ENCODE measurements at regions not wholly inside any gene's neighbourhood (a gene's known extent, or its start where the extent isn't known, plus 50 kb on each side); places are given as distances from the start of the nearest gene placed in this dataset.

DNA sequence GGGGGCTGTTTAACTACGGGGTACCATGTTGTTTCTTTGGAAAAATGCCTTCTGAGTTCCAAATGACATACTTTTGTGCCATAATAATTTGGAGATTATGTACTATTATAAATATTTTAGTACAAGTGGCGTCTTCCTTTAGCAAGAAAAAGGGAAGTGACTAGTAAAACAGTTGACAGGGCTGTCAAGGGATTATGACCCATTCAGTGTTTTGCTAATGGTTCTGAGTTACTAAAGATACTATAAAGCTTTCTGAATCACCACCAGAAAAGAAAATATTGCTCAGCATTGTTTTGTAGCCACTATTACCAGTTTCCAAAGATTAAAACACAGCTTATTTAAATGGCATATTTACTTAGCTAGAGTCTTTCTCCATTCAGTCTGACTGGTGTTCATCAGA, 334.9 kb downstream of the SNAPC1 start:
- TF ChIP-seq, protein P1, sequence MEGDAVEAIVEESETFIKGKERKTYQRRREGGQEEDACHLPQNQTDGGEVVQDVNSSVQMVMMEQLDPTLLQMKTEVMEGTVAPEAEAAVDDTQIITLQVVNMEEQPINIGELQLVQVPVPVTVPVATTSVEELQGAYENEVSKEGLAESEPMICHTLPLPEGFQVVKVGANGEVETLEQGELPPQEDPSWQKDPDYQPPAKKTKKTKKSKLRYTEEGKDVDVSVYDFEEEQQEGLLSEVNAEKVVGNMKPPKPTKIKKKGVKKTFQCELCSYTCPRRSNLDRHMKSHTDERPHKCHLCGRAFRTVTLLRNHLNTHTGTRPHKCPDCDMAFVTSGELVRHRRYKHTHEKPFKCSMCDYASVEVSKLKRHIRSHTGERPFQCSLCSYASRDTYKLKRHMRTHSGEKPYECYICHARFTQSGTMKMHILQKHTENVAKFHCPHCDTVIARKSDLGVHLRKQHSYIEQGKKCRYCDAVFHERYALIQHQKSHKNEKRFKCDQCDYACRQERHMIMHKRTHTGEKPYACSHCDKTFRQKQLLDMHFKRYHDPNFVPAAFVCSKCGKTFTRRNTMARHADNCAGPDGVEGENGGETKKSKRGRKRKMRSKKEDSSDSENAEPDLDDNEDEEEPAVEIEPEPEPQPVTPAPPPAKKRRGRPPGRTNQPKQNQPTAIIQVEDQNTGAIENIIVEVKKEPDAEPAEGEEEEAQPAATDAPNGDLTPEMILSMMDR (IDR thresholded peaks at IDR 0.05) = no peak
- no peak overlapping the region for H3K4me3 ChIP-seq (ENCODE audit: low read depth in 1 of 2, low read length in 1 of 2)
- H3K36me3 ChIP-seq = no peaks in the 10 kb centered on the region
- H3K9me3 ChIP-seq = no peaks in the 10 kb centered on the region
- H3K4me1 ChIP-seq (ENCODE audit: control insufficient read depth in 1 of 2, insufficient read depth in 1 of 2, low read depth in 1 of 2, low read length in 1 of 2) = no peaks in the 10 kb centered on the region
- H3K27me3 ChIP-seq = peaks cover 7% of the 10 kb centered on the region
- no peak overlapping the region for H3K27ac ChIP-seq

DNA sequence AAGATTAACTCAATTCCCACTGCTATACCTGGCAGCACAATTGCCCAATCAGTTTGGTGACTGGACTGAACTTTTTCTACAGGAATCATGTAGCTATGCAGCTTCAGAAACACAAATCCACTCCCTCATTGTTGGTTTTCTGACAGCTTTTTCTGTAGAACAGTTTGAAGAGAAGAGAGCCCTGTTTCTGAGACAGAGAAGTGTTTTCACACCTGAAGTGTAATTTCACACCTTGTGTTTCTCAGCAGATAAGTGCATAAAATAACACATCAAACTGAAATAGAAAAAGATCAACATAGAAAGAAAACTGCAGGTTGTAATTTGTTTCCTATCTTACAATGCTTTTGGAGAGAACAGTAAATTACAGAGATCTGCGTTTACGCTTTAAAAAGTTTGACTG, 335.6 kb downstream of the SNAPC1 start:
- H3K4me1 ChIP-seq (ENCODE audit: control insufficient read depth in 1 of 2, insufficient read depth in 1 of 2, low read depth in 1 of 2, low read length in 1 of 2) = no peaks in the 10 kb centered on the region
- H3K9me3 ChIP-seq = no peaks in the 10 kb centered on the region
- no peak overlapping the region for H3K4me3 ChIP-seq (ENCODE audit: low read depth in 1 of 2, low read length in 1 of 2)
- no peak overlapping the region for H3K27ac ChIP-seq
- H3K27me3 ChIP-seq = peaks cover 8% of the 10 kb centered on the region
- TF ChIP-seq, protein P1 (IDR thresholded peaks at IDR 0.05) = no peak
- H3K36me3 ChIP-seq = no peaks in the 10 kb centered on the region

DNA sequence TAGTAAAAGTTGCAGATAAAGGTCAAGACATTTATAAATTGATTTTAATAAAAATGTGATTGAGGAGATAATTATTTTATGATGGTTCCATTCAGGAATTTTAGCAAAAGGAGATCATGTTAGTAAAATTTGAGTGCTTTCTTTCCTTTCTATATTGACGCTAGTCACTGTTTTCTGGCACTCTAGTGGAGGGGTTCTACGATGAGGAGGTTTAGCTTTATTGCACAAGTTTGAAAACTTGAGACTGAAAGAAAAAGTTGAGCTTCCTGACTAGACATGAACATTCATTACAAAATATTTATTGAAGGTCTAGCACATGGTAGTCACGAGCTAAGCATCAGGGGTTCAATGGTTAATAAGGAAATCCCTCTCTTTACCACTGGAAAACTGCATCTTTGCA, 336.1 kb downstream of the SNAPC1 start:
- no peaks in the 10 kb centered on the region for H3K9me3 ChIP-seq

DNA sequence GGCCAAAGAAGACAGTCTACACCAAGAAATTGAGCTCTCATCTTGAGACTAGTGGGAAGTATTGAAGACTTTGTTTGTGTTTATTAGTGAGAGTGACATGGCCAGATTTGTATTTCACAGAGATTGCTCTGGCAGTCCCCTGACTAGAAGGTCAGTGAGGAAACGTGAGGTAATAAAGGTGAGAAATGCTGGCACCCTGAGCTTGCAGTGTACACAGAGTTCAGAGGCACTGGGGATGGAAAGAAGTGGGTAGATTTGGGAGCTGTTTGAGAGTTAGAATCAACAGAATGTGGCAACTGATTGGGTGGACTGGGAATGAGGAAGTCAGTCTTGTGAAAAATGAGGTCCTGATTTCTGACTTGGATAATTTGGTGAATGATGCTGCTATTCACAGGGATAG, 336.9 kb downstream of the SNAPC1 start:
- Histone ChIP-seq H3K9me3 (no peaks in the 10 kb centered on the region), H3K4me1 (ENCODE audit: control insufficient read depth in 1 of 2, insufficient read depth in 1 of 2, low read depth in 1 of 2, low read length in 1 of 2) (no peaks in the 10 kb centered on the region), H3K27me3 (peaks cover 19% of the 10 kb centered on the region), H3K4me3 (ENCODE audit: low read depth in 1 of 2, low read length in 1 of 2) (no peak overlapping the region), H3K27ac (no peak overlapping the region), H3K36me3 (no peaks in the 10 kb centered on the region)
- TF ChIP-seq, protein P1 (IDR thresholded peaks at IDR 0.05) = no peak

More for the DNA sequence above, 336.1 kb downstream of the SNAPC1 start:
- Histone ChIP-seq H3K27me3 (peaks cover 12% of the 10 kb centered on the region), H3K36me3 (no peaks in the 10 kb centered on the region), H3K27ac (no peak overlapping the region), H3K4me3 (ENCODE audit: low read depth in 1 of 2, low read length in 1 of 2) (no peak overlapping the region), H3K4me1 (ENCODE audit: control insufficient read depth in 1 of 2, insufficient read depth in 1 of 2, low read depth in 1 of 2, low read length in 1 of 2) (no peaks in the 10 kb centered on the region)
- TF ChIP-seq, protein P1 (IDR thresholded peaks at IDR 0.05) = no peak

DNA sequence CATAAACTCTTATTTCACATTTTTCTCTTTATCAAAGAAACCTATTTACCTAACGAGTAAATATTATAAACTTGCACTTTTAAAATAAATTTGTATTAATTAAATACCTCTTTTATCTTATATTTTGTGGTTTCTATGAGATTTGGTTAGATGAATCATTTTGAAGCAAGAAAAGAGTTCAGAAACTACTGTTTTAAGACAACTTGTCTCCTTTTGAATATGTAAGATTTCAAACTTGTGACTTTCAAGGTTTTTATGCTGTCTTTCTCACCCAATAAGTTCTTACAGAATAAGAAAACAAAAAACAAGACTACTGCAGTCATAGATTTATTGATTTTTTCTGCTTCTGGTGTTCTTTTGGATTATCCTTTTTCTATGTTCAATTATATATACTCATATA, 339.0 kb downstream of the SNAPC1 start:
- Histone ChIP-seq H3K4me1 (ENCODE audit: control insufficient read depth in 1 of 2, insufficient read depth in 1 of 2, low read depth in 1 of 2, low read length in 1 of 2) (no peaks in the 10 kb centered on the region), H3K9me3 (no peaks in the 10 kb centered on the region), H3K4me3 (ENCODE audit: low read depth in 1 of 2, low read length in 1 of 2) (no peak overlapping the region), H3K36me3 (no peaks in the 10 kb centered on the region), H3K27ac (no peak overlapping the region), H3K27me3 (peaks cover 20% of the 10 kb centered on the region)
- TF ChIP-seq, protein P1 (IDR thresholded peaks at IDR 0.05) = no peak

All from neutrophil (primary cell).